Testis (tissue), 2 donors: ENCODE measurements at regions not wholly inside any gene's neighbourhood (a gene's known extent, or its start where the extent isn't known, plus 50 kb on each side); places are given as distances from the start of the nearest gene placed in this dataset.

ENCODE experiments used
- DNase-seq: peaks from one replicate; pipeline ENCODE4 v3.0.0-alpha.2; 2019
- H3K27ac ChIP-seq, 2 donors: fragments of 200-600 bp; sonication (generic); one replicate each; pipeline ENCODE4 v1.5.1; 2019
- H3K27me3 ChIP-seq: fragments of 200-600 bp; sonication (generic); one replicate; pipeline ENCODE4 v1.5.1; 2019
- H3K36me3 ChIP-seq: fragments of 200-600 bp; sonication (generic); one replicate; pipeline ENCODE4 v1.5.1; 2017; ENCODE audit warnings: low read depth; ENCODE audit errors: missing control alignments
- H3K4me1 ChIP-seq: fragments of 200-600 bp; sonication (generic); one replicate; pipeline ENCODE4 v1.5.1; 2019
- H3K4me3 ChIP-seq, 2 donors: fragments of 200-600 bp; sonication (generic); one replicate each; pipeline ENCODE4 v1.5.1; 2017 to 2019
- H3K9me3 ChIP-seq: fragments of 200-600 bp; sonication (generic); one replicate; pipeline ENCODE4 v1.5.1; 2017
- POLR2A ChIP-seq: fragments of 450-650 bp; IDR thresholded peaks from one replicate; pipeline ENCODE4 v1.6.1; 2017; ENCODE audit warnings: antibody characterized with exemption, mild to moderate bottlenecking, moderate library complexity
- WGBS, 2 donors: methylation state at CpG; one replicate each; pipeline ENCODE4 v1.1.5; 2018; 5-methylcytosine and 5-hydroxymethylcytosine counted together
- intact Hi-C: fragments of 100-400 bp; cut with DNase I; formaldehyde crosslinking; loops from one replicate; pipeline ENCODE4 v1.15.1; 2023; ENCODE audit warnings: low total_unique reads
- TF ChIP-seq, protein P1 (sequence below), 3 experiments: fragments of 450-650 bp in 2 of 3; fragments of 200-600 bp in 1 of 3; sonication (generic) in 1 of 3; IDR thresholded peaks; one replicate each; pipeline ENCODE4 v1.5.1; 2016 to 2019; ENCODE audit warnings: antibody characterized with exemption in 3 of 3, mild to moderate bottlenecking in 2 of 3, moderate library complexity in 1 of 3

DNA sequence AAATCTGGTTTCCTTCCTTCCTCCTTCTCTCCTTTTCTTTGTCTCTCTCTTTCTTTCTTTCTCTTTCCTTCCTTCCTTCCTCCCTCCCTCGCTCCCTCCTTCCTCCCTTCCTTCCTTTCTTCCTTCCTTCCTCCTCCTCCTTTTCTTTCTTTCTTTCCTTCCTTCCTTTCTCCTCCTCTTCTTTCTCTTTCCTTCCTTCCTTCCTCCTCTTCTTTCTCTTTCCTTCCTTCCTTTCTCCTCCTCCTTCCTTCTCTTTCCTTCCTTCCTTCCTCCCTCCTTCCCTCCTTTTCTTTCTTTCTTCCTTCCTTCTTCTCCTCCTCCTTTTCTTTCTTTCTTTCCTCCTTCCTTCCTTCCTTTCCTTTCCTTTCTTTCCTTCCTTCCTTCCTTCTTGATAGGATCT lies 61.2 kb downstream of the VIP start:
- Histone ChIP-seq H3K27ac (no peak overlapping the region), H3K4me1 (no peaks in the 10 kb centered on the region), H3K36me3 (no peaks in the 10 kb centered on the region), H3K27me3 (no peaks in the 10 kb centered on the region), H3K9me3 (no peaks in the 10 kb centered on the region), H3K4me3 (no peak overlapping the region)
- TF ChIP-seq POLR2A: no peak
- TF ChIP-seq, protein P1, sequence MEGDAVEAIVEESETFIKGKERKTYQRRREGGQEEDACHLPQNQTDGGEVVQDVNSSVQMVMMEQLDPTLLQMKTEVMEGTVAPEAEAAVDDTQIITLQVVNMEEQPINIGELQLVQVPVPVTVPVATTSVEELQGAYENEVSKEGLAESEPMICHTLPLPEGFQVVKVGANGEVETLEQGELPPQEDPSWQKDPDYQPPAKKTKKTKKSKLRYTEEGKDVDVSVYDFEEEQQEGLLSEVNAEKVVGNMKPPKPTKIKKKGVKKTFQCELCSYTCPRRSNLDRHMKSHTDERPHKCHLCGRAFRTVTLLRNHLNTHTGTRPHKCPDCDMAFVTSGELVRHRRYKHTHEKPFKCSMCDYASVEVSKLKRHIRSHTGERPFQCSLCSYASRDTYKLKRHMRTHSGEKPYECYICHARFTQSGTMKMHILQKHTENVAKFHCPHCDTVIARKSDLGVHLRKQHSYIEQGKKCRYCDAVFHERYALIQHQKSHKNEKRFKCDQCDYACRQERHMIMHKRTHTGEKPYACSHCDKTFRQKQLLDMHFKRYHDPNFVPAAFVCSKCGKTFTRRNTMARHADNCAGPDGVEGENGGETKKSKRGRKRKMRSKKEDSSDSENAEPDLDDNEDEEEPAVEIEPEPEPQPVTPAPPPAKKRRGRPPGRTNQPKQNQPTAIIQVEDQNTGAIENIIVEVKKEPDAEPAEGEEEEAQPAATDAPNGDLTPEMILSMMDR (IDR thresholded peaks at IDR 0.05): no peak
- DNase-seq: no peak
- 73 to 88% methylated on average over 1 of the region's 1 CpG for WGBS, 2 donors
- intact Hi-C loops: no loop called here

DNA sequence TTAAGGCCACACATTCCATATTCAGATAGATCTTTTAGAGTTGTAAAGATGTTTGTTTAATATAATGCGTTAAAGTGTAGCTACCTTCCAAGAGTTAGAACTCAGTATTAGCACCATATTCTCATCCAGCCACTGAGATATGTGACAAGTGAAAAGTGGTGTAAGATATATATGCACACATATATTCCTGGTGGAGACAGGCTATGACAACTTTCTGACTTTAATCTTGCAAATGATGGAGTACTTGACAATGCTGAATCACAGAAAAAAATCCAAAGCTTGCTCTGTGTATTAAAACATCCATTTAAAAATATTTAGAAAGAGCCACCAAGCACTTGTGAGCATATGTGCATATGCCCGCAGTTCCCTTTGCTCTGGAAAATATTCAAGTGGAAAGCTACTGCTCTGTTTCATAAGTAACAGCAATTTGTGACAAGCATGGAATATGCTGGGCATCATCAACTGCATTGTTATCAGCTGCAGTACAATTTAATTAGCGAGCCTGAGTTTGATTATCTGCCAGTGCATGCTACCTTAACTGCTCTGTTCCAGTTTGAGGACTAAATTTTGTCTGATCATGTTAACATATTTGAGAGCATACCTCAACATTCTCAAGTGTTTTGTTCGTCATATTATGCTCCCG lies 64.8 kb downstream of the VIP start:
- no peaks in the 10 kb centered on the region for H3K36me3 ChIP-seq
- DNase-seq: no peak
- no peaks in the 10 kb centered on the region for H3K27me3 ChIP-seq
- H3K9me3 ChIP-seq: no peaks in the 10 kb centered on the region
- H3K27ac ChIP-seq: no peak overlapping the region
- no peak overlapping the region for H3K4me3 ChIP-seq
- WGBS, 2 donors: 88 to 90% methylated on average over 5 of the region's 5 CpGs
- no peaks in the 10 kb centered on the region for H3K4me1 ChIP-seq
- TF ChIP-seq, protein P1 (IDR thresholded peaks at IDR 0.05): no peak
- TF ChIP-seq POLR2A: no peak
- intact Hi-C loops: no loop called here

DNA sequence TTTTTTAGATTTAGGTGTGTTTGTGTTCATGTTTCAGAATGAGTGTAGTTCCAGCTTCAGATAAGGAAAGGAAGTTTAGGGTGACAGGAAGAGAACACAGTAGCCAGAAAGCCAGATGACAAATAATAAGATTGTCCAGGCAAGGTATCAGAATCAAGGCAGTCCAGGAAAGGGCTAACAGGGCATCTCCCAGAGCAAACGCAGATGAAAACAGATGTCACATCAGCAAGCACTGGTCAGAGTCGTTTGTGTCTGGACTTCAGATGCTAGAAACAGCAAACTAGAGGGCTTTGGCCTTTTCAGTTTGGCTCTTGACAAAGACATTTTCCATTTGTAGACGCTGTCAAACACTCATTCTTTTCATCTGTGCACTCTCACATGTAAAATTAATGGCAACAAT lies 65.5 kb downstream of the VIP start:
- Histone ChIP-seq H3K4me1 (no peaks in the 10 kb centered on the region), H3K9me3 (no peaks in the 10 kb centered on the region), H3K27me3 (no peaks in the 10 kb centered on the region), H3K36me3 (no peaks in the 10 kb centered on the region), H3K4me3 (no peak overlapping the region), H3K27ac (no peak overlapping the region)
- DNase-seq: no peak
- intact Hi-C loops: no loop called here
- WGBS, 2 donors: 46 to 67% methylated on average over 3 of the region's 3 CpGs
- TF ChIP-seq, protein P1 (IDR thresholded peaks at IDR 0.05): no peak
- TF ChIP-seq POLR2A: no peak

DNA sequence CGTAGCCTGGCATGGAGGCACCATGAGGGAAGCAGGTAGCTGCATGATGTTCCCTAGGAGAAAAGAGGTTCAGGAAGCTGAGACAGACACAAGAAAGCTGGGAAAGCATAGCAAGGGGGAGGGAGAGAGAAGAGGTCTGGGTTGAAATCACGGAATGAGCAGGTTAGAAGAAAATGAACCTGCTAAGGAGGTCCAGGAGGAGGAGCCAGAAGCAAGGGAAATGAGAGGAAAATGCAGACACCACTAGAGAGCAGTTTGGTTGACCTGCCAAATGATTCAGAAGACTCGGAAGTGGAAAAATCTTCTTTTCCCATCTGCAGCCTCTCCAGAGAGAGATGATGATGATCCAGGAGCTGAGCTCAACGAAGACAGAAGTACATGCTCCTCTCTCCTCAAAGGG lies 70.9 kb downstream of the VIP start:
- no peaks in the 10 kb centered on the region for H3K27me3 ChIP-seq
- H3K4me1 ChIP-seq: no peaks in the 10 kb centered on the region
- no peaks in the 10 kb centered on the region for H3K9me3 ChIP-seq
- 58 to 60% methylated on average over 4 of the region's 4 CpGs for WGBS, 2 donors
- intact Hi-C loops: no loop called here
- TF ChIP-seq POLR2A: no peak
- TF ChIP-seq, protein P1 (IDR thresholded peaks at IDR 0.05): no peak
- no peak overlapping the region for H3K27ac ChIP-seq
- DNase-seq: no peak
- H3K36me3 ChIP-seq: no peaks in the 10 kb centered on the region
- H3K4me3 ChIP-seq: no peak overlapping the region

DNA sequence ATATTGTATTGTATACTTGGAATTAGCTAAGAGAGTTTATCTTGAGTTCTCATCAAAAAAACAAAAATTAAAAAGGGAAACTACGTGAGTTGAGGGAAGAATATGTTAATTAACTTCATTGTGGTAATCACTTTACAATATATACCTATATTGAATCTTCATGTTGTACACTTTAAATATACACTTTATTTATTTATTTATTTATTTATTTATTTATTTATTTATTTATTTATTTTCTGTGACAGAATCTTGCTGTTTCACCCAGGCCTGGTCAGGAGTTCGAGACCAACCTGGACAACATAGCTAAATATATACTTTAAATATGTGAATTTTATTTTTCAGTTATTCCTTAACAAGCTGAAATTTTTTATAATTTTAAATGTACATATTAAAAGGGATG lies 74.1 kb downstream of the VIP start:
- Histone ChIP-seq H3K4me1 (no peaks in the 10 kb centered on the region), H3K9me3 (no peaks in the 10 kb centered on the region), H3K27me3 (no peaks in the 10 kb centered on the region), H3K36me3 (no peaks in the 10 kb centered on the region), H3K4me3 (no peak overlapping the region), H3K27ac (no peak overlapping the region)
- WGBS, 2 donors: 94 to 95% methylated on average over 2 of the region's 2 CpGs
- intact Hi-C loops: no loop called here
- no peak for TF ChIP-seq POLR2A
- TF ChIP-seq, protein P1 (IDR thresholded peaks at IDR 0.05): no peak
- DNase-seq: no peak
